ENCODE measurements at regions not wholly inside any gene's neighbourhood (a gene's known extent, or its start where the extent isn't known, plus 50 kb on each side); places are given as distances from the start of the nearest gene placed in this dataset.

DNA sequence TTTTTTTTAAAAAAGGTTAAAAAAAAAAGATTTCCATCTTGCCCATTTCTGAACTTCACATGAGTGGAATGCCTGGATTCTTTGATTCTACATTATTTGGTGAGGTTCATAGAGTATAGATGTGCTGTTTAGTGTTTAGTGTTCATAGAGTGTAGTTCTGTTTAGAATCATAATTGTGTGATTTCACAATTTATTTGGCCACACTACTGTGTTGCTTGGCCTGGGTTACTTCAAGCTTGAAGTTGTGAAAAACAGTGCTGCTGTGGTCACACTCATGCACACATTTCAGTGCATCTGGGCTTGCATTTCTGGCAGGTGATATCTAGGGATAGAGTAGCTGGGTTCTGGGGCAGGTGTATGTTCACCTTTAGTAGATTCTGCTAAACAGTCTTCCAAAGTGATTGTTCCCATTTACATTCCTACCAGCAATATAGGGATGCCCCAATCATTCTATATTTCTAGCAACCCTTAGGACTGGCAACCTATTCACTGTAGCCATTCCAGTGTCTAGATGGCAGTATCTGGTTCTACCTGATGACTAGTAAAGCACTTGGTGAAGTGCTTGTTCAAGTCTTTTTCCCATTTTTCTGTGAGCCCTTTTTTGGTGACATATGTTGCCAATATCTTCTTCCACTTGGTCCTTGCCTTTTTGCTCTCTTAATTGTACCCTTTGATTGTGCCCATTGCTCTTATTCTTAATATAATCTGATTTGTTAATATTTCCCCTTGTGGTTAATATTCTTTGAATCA is 50.6 kb upstream of the RBFOX3 start:
- DNase-seq (ENCODE audit: low read depth): no peak
